Upper lobe of left lung (tissue), 6 donors: ENCODE measurements at regions not wholly inside any gene's neighbourhood (a gene's known extent, or its start where the extent isn't known, plus 50 kb on each side); places are given as distances from the start of the nearest gene placed in this dataset.

Experiments
- ATAC-seq, 2 donors: fragments of 200-7000 bp; cut with Tn5 transposase; one replicate each; pipeline ENCODE4 v1.9.1; 2022; ENCODE audit warnings: mild to moderate bottlenecking in 2 of 2, moderate library complexity in 2 of 2; ENCODE audit not compliant: low FRiP score in 2 of 2
- DNase-seq, 2 donors: peaks; one replicate each; pipeline ENCODE4 v3.0.0-alpha.2; 2019 to 2020
- H3K27ac ChIP-seq, 4 donors: fragments of 200-600 bp; sonication (generic); one replicate each; pipeline ENCODE4 v1.5.1; 2016 to 2019
- H3K27me3 ChIP-seq, 4 donors: fragments of 200-600 bp; sonication (generic); one replicate each; pipeline ENCODE4 v1.5.1; 2017 to 2019
- H3K36me3 ChIP-seq, 4 donors: fragments of 200-600 bp; sonication (generic); one replicate each; pipeline ENCODE4 v1.5.1; 2016 to 2019
- H3K4me1 ChIP-seq, 4 donors: fragments of 200-600 bp; sonication (generic); one replicate each; pipeline ENCODE4 v1.5.1; 2018 to 2019
- H3K4me3 ChIP-seq, 4 donors: fragments of 200-600 bp; sonication (generic); one replicate each; pipeline ENCODE4 v1.5.1; 2017 to 2019; ENCODE audit warnings: mild to moderate bottlenecking in 2 of 4, moderate library complexity in 1 of 4
- H3K9me3 ChIP-seq, 4 donors: fragments of 200-600 bp; sonication (generic); one replicate each; pipeline ENCODE4 v1.5.1; 2018 to 2019
- CTCF ChIP-seq, 6 experiments: fragments of 450-650 bp in 4 of 6; fragments of 200-600 bp in 2 of 6; sonication (generic) in 2 of 6; IDR thresholded peaks; one replicate each; pipeline ENCODE4 v1.5.1; 2016 to 2019; ENCODE audit warnings: antibody characterized with exemption in 6 of 6
- EP300 ChIP-seq, 4 donors: sonication (generic); formaldehyde crosslinking; IDR thresholded peaks; one replicate each; pipeline ENCODE4 v1.5.1; 2017; ENCODE audit warnings: antibody characterized with exemption in 4 of 4, control low read depth in 2 of 4
- POLR2A ChIP-seq, 4 donors: fragments of 450-650 bp; IDR thresholded peaks; one replicate each; pipeline ENCODE4 v1.5.1; 2016 to 2017; ENCODE audit warnings: antibody characterized with exemption in 4 of 4, mild to moderate bottlenecking in 2 of 4
- POLR2AphosphoS5 ChIP-seq, 2 donors: sonication (generic); formaldehyde crosslinking; IDR thresholded peaks; one replicate each; pipeline ENCODE4 v1.5.1; 2017; ENCODE audit warnings: antibody characterized with exemption in 2 of 2
- WGBS, 2 donors: methylation state at CpG; one replicate each; pipeline ENCODE4 v1.1.5; 2017 to 2018; 5-methylcytosine and 5-hydroxymethylcytosine counted together
- donor health status: DM: no; HTN: no; CAD: no; lungs with moderate emphysema.
- donor health status: DM: no; HTN: yes; CAD: no; lungs with severe emphysema.

DNA sequence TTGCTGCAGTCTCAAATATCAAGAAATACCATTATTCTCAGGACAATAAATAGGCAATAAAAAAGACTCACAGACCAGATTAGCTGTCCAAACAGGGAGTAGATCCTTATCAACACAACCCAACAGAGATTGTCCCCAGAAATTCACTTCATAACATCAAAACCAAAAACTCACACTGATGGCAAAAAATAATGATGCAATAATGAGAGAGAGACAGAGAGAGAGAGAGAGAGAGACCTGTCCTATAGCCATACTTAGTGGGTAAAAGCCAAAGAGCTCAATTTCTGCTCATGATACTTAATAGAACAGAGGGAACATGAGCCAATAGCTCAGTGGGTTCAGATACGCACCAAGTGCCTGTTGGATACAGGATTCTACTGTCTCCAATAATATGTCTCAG, 244.5 kb downstream of the FAM72C start:
- no peaks in the 10 kb centered on the region for H3K4me1 ChIP-seq
- ATAC-seq (no peak), DNase-seq (no peak)
- H3K9me3 ChIP-seq, result no peaks in the 10 kb centered on the region
- H3K4me3 ChIP-seq, result no peak overlapping the region
- no peak overlapping the region for H3K27ac ChIP-seq
- TF ChIP-seq POLR2A (IDR thresholded peaks at IDR 0.05) (no peak), EP300 (IDR thresholded peaks at IDR 0.05) (no peak), POLR2AphosphoS5 (IDR thresholded peaks at IDR 0.05) (no peak), CTCF (IDR thresholded peaks at IDR 0.05) (no peak)
- H3K27me3 ChIP-seq, result no peaks in the 10 kb centered on the region
- 88 to 93% methylated on average over 1 of the region's 1 CpG for WGBS, 2 donors
- H3K36me3 ChIP-seq, result no peaks in the 10 kb centered on the region

DNA sequence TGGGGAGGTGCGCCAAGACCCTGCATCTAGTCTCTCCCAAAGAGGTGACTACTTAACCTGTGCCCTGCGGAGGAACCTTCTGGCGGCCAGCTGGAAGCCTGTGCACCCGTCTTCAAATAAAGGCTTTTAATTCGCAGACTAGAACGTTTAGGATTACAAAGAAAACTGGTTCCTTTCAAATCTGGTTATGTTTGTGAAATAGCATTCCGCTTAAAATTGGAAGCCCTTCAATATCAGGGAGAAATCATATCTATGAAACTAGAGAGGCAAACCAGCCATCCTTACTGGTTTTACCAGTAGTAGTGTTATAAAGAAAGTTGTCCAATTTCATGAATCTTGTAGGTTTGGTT, 250.8 kb downstream of the FAM72C start:
- no peaks in the 10 kb centered on the region for H3K9me3 ChIP-seq
- H3K36me3 ChIP-seq, result no peaks in the 10 kb centered on the region
- no peaks in the 10 kb centered on the region for H3K27me3 ChIP-seq
- no peaks in the 10 kb centered on the region for H3K4me1 ChIP-seq
- TF ChIP-seq POLR2A (IDR thresholded peaks at IDR 0.05) (no peak), EP300 (IDR thresholded peaks at IDR 0.05) (no peak), CTCF (IDR thresholded peaks at IDR 0.05) (no peak), POLR2AphosphoS5 (IDR thresholded peaks at IDR 0.05) (no peak)
- no peak overlapping the region for H3K4me3 ChIP-seq
- WGBS, 2 donors, result 16 to 50% methylated on average over 6 to 7 of the region's 7 CpGs
- DNase-seq (no peak), ATAC-seq (no peak)
- no peak overlapping the region for H3K27ac ChIP-seq

DNA sequence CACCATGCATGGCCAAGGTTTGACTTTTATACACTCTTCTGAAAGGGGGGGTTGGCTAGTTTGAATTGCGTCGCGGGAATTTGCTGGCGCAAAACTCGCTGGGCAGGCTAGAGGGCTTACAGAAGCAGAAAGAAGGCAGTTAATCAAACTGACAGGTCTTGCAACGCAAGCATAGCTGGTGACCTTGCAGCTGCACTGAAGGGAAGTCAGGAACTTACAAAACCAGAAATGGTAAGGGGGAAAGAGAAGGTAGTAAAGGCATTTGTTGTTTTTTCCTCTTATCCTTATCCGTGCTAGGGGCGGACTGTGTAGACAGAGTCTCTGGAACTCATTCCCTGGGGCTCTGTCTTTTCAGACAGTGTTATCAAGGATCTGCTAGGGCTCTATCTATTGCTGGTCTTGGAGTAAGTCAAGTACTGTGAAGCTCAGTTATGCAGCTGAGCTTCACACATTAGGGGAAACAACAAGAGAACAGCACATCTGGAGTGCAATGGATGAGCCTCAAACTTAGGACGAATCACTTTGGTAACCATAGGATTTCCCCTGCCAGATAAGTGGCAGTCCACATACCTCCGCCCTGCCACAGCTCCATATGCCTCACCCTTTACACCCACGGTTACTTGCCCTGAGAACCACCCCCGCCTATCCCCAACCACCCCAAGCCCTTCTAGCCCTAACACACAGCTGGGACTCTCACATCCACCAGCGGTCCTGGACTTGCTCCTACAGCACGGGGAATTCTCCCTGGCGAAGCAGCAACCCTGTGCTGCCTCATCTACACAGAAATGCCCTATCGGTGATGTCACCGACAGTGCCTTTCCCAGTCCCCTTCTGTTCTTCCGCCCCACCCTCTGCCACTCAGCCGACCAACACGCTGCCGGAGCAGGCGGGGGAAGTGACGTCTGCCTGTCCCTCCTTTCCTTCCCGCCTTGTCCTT, 251.4 kb downstream of the FAM72C start:
- 10 to 11% methylated on average over 8 to 17 of the region's 24 CpGs for WGBS, 2 donors
- H3K27ac ChIP-seq, result no peak overlapping the region
- no peaks in the 10 kb centered on the region for H3K36me3 ChIP-seq
- TF ChIP-seq EP300 (IDR thresholded peaks at IDR 0.05), result no peak
- TF ChIP-seq POLR2A (IDR thresholded peaks at IDR 0.05), result no peak
- TF ChIP-seq POLR2AphosphoS5 (IDR thresholded peaks at IDR 0.05), result no peak
- TF ChIP-seq CTCF (IDR thresholded peaks at IDR 0.05), result no peak
- H3K9me3 ChIP-seq, result no peaks in the 10 kb centered on the region
- no peaks in the 10 kb centered on the region for H3K27me3 ChIP-seq
- DNase-seq, result peak in 1 of 2 donors; percentile 62
- peak; percentile 15 to 77 for ATAC-seq
- H3K4me1 ChIP-seq, result no peaks in the 10 kb centered on the region
- no peak overlapping the region for H3K4me3 ChIP-seq

DNA sequence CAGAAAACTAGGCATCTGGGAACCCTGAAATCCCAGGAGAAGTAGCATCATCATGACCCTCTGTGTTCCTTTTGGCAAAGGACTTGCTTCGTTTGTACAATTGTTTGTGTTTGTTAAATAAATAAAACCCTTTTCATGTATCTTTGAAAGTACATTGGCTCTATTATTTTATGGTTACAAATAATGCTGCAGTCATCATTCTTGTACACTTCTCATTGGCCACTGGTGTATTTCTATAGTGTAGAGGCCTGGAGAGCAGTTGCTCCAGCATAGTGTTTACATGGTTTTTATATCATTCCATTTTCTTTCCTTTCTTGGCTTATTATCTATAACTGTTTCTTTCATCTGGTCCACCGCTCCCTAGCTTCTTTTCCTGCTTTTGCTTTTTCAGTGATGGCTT, 253.3 kb downstream of the FAM72C start:
- Histone ChIP-seq H3K4me3 (no peak overlapping the region), H3K27ac (no peak overlapping the region), H3K36me3 (no peaks in the 10 kb centered on the region), H3K4me1 (no peaks in the 10 kb centered on the region), H3K27me3 (no peaks in the 10 kb centered on the region), H3K9me3 (no peaks in the 10 kb centered on the region)
- WGBS, 2 donors, result 64 to 84% methylated on average over 2 of the region's 2 CpGs
- no peak for DNase-seq
- no peak for ATAC-seq
- no peak for TF ChIP-seq CTCF (IDR thresholded peaks at IDR 0.05)

DNA sequence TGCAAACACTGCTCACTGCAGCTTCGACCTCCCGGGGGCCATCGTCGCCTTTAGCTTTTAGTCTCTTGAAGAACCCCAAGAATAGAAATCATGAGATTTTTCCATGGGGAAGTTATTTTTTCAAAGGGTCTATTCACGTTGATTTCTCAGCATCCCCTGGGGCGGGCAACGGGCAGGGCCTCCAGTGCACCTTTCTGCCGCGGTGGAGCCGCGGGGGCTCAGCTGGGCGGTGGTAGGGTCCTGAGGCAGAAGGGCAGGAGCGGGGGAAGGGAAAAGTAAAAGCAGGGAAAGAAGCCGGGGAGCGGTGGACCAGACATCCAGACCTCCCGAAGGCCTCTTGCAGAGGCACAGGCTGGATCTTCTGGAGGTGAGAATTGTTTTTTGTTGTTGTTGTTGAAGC, 253.8 kb downstream of the FAM72C start:
- peak in 1 of 2 donors; percentile 79 for DNase-seq
- WGBS, 2 donors, result 46 to 59% methylated on average over 11 to 16 of the region's 16 CpGs

More for the DNA sequence above, 253.8 kb downstream of the FAM72C start:
- TF ChIP-seq POLR2AphosphoS5 (IDR thresholded peaks at IDR 0.05) (no peak), CTCF (IDR thresholded peaks at IDR 0.05) (no peak), EP300 (IDR thresholded peaks at IDR 0.05) (no peak), POLR2A (IDR thresholded peaks at IDR 0.05) (no peak)
- no peak overlapping the region for H3K4me3 ChIP-seq
- no peaks in the 10 kb centered on the region for H3K9me3 ChIP-seq
- no peaks in the 10 kb centered on the region for H3K4me1 ChIP-seq
- no peak for ATAC-seq
- H3K36me3 ChIP-seq, result no peaks in the 10 kb centered on the region
- H3K27me3 ChIP-seq, result no peaks in the 10 kb centered on the region
- no peak overlapping the region for H3K27ac ChIP-seq
